Activated CD8-positive, alpha-beta T cell treated with anti-CD3 and anti-CD28 coated beads for 36 hours (primary cell): ENCODE measurements at regions not wholly inside any gene's neighbourhood (a gene's known extent, or its start where the extent isn't known, plus 50 kb on each side); places are given as distances from the start of the nearest gene placed in this dataset.

Experiments used
- ATAC-seq: fragments of 200-7000 bp; cut with Tn5 transposase; one replicate; pipeline ENCODE4 v1.10.0; 2021; ENCODE audit warnings: mild to moderate bottlenecking, moderate library complexity
- CTCF ChIA-PET: fragments of 350-600 bp; sonication (Branson Sonifier 250); formaldehyde crosslinking; loops from one replicate; lab custom pipeline; 2021; ENCODE audit warnings: antibody characterized with exemption; lab: Charles Lee
- POLR2A ChIA-PET: fragments of 350-600 bp; sonication (Branson Sonifier 250); formaldehyde crosslinking; loops from one replicate; lab custom pipeline; 2021; ENCODE audit warnings: antibody characterized with exemption; lab: Charles Lee
- DNase-seq: peaks from one replicate; pipeline ENCODE4 v3.0.0-alpha.2; 2020
- H3K27ac Mint-ChIP-seq: one replicate; pipeline ENCODE4 v1.8.0; 2021; ENCODE audit warnings: mild to moderate bottlenecking, mixed read lengths
- H3K27me3 Mint-ChIP-seq: one replicate; pipeline ENCODE4 v1.8.0; 2021; ENCODE audit warnings: mixed read lengths
- H3K36me3 Mint-ChIP-seq: one replicate; pipeline ENCODE4 v1.8.0; 2021; ENCODE audit warnings: low read depth, mixed read lengths
- H3K4me1 Mint-ChIP-seq: one replicate; pipeline ENCODE4 v1.8.0; 2021; ENCODE audit warnings: low read depth, mixed read lengths
- H3K4me3 Mint-ChIP-seq: one replicate; pipeline ENCODE4 v1.8.0; 2021; ENCODE audit warnings: mild to moderate bottlenecking, moderate library complexity, mixed read lengths
- H3K9me3 Mint-ChIP-seq: one replicate; pipeline ENCODE4 v1.8.0; 2021; ENCODE audit warnings: mixed read lengths
- intact Hi-C: fragments of 100-400 bp; cut with micrococcal nuclease; formaldehyde crosslinking; loops from one replicate; pipeline ENCODE4 v1.10.0; 2022
- TF ChIP-seq, protein P1 (sequence below): fragments of 200-600 bp; IDR thresholded peaks from one replicate; pipeline ENCODE4 v1.8.0; 2022; ENCODE audit warnings: antibody characterized with exemption, mild to moderate bottlenecking

DNA sequence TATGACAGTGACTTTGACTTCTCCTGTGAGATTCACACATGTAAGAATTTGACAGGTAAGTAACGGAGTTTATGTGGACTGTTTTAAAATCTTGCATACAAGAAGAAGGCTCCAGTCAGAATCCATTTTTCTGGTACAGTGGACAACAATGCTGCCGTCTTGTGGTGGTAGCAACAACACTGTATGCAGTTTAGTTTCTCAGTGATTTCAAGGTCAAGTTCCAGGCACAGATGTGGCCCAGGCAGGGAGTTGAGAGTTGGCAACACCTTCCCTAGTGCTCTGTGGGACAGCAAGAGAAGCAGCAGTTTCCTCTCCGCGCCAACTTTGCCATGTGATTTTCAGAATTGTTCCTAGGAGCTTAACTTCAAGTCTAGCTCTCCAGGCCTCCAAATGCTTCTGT lies 56.0 kb upstream of the STPG2 start:
- ChIA-PET CTCF (no interaction called here), POLR2A (no interaction called here)
- Mint-ChIP-seq H3K4me3 (no peak overlapping the region), H3K4me1 (peaks cover 8% of the 10 kb centered on the region), H3K27me3 (no peaks in the 10 kb centered on the region), H3K36me3 (no peaks in the 10 kb centered on the region), H3K9me3 (peaks cover 21% of the 10 kb centered on the region), H3K27ac (no peak overlapping the region)
- ATAC-seq: no peak
- no peak for DNase-seq
- TF ChIP-seq, protein P1, sequence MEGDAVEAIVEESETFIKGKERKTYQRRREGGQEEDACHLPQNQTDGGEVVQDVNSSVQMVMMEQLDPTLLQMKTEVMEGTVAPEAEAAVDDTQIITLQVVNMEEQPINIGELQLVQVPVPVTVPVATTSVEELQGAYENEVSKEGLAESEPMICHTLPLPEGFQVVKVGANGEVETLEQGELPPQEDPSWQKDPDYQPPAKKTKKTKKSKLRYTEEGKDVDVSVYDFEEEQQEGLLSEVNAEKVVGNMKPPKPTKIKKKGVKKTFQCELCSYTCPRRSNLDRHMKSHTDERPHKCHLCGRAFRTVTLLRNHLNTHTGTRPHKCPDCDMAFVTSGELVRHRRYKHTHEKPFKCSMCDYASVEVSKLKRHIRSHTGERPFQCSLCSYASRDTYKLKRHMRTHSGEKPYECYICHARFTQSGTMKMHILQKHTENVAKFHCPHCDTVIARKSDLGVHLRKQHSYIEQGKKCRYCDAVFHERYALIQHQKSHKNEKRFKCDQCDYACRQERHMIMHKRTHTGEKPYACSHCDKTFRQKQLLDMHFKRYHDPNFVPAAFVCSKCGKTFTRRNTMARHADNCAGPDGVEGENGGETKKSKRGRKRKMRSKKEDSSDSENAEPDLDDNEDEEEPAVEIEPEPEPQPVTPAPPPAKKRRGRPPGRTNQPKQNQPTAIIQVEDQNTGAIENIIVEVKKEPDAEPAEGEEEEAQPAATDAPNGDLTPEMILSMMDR: no peak
- intact Hi-C loops: no loop called here

DNA sequence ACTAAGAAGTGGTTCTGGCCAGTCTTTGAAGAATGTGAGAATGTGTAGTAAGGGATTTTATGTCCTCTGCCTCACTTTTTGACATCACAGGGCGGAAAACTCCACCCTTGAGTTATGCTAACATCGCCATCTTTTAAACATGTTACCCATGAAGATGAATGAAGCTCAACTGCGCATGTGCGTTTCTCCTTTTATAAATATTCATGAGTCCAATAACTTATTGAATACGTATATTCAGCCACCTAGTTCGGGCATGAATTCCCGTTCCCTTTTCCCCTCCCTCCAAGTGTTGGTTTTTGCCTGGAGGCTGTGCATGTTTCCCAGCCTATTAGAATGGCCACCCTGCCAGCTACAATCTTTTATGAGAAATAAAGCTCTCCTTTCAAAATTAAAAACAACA lies 51.7 kb upstream of the STPG2 start:
- Mint-ChIP-seq H3K9me3 (peaks cover 26% of the 10 kb centered on the region), H3K4me1 (no peaks in the 10 kb centered on the region), H3K4me3 (no peak overlapping the region), H3K27me3 (no peaks in the 10 kb centered on the region), H3K27ac (no peak overlapping the region), H3K36me3 (peaks cover 5% of the 10 kb centered on the region)
- TF ChIP-seq, protein P1: no peak
- ChIA-PET POLR2A (interaction anchor here (0.6 kb wide), 1 partner anchor 20 kb away, joined by 3 read pairs; no protein-coding TSS in a partner anchor), CTCF (no interaction called here)
- DNase-seq (no peak), ATAC-seq (no peak)
- intact Hi-C loops: no loop called here

DNA sequence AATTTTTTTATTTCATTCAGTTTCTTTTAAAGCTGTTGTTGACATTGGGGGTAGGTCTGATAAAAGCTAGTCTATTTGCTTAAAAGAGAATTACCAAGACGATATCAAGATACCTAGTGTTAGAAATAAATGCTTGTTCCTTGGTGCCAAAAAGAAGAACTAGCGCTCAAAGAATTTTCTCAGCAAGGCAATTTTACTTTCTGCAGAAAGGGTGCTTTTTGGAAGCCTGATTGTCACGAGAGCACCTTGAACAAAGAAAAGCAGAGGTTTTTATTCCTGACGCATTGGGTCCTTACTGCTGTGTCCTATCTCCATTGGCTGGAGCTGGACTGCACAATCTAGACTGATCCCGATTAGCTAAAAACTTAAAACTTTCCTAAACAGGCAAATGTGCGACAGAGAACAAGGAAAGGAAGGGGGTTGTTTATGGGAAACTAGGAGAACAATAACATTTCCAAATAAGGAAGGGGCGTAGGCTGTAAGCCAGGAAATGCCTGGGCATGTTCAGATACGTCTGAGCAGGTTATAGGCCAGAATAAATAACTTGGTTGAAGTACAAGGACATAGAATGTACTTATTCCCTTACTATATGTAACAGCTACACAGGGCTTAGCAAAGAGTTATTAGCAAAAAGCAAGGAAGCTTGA lies 50.3 kb upstream of the STPG2 start:
- ATAC-seq (no peak), DNase-seq (no peak)
- no peaks in the 10 kb centered on the region for H3K4me1 Mint-ChIP-seq
- peaks cover 5% of the 10 kb centered on the region for H3K36me3 Mint-ChIP-seq
- no peak overlapping the region for H3K27ac Mint-ChIP-seq
- ChIA-PET CTCF (no interaction called here), POLR2A (no interaction called here)
- H3K4me3 Mint-ChIP-seq: no peak overlapping the region
- H3K27me3 Mint-ChIP-seq: no peaks in the 10 kb centered on the region
- intact Hi-C loops: no loop called here
- peaks cover 25% of the 10 kb centered on the region for H3K9me3 Mint-ChIP-seq
- TF ChIP-seq, protein P1: no peak
